ENCODE measurements at regions not wholly inside any gene's neighbourhood (a gene's known extent, or its start where the extent isn't known, plus 50 kb on each side); places are given as distances from the start of the nearest gene placed in this dataset.
"Not testable (repeated sequence)": the region's sequence is repeated elsewhere in the genome, so short reads cannot be mapped to it uniquely, and the experiment has no call there.

- no peak for DNase-seq
Observed at GRCh38 chr6:134546962-134547645, 229.2 kb upstream of the SGK1 start.

GRCh38 chr6:134544737-134545136, 226.8 kb upstream of the SGK1 start:
- DNase-seq, result no peak

- DNase-seq, result no peak
Observed at GRCh38 chr6:134543128-134543527, 225.2 kb upstream of the SGK1 start.

GRCh38 chr6:134541001-134541400, 223.1 kb upstream of the SGK1 start:
- no peak for DNase-seq

GRCh38 chr6:134539865-134540323, 222.0 kb upstream of the SGK1 start:
- no peak for DNase-seq

GRCh38 chr6:134537765-134538164, 219.9 kb upstream of the SGK1 start:
- DNase-seq, result not testable (repeated sequence)

- DNase-seq, result no peak
Observed at GRCh38 chr6:134537146-134537555, 219.2 kb upstream of the SGK1 start.

GRCh38 chr6:134535831-134536230, 217.9 kb upstream of the SGK1 start:
- DNase-seq, result no peak

GRCh38 chr6:134534708-134535149, 216.8 kb upstream of the SGK1 start:
- DNase-seq, result no peak

GRCh38 chr6:134533991-134534390, 216.1 kb upstream of the SGK1 start:
- DNase-seq, result no peak

- DNase-seq, result no peak
Observed at GRCh38 chr6:134532694-134533624, 215.0 kb upstream of the SGK1 start.

GRCh38 chr6:134531611-134532010, 213.7 kb upstream of the SGK1 start:
- DNase-seq, result no peak

GRCh38 chr6:134531188-134531551, 213.3 kb upstream of the SGK1 start:
- DNase-seq, result no peak

GRCh38 chr6:134529921-134530320, 212.0 kb upstream of the SGK1 start:
- DNase-seq, result no peak

GRCh38 chr6:134529305-134529704, 211.4 kb upstream of the SGK1 start:
- no peak for DNase-seq

- DNase-seq, result no peak
Observed at GRCh38 chr6:134527108-134527787, 209.3 kb upstream of the SGK1 start.

GRCh38 chr6:134525190-134525868, 207.4 kb upstream of the SGK1 start:
- DNase-seq, result no peak

- no peak for DNase-seq
Observed at GRCh38 chr6:134523903-134524650, 206.2 kb upstream of the SGK1 start.

GRCh38 chr6:134523051-134523450, 205.1 kb upstream of the SGK1 start:
- no peak for DNase-seq

- peak; percentile 10 to 48 for DNase-seq
Observed at GRCh38 chr6:134521116-134521501, 203.2 kb upstream of the SGK1 start.

- DNase-seq, result peak in 1 of 2 experiments; percentile 41
Observed at GRCh38 chr6:134520181-134521115, 202.5 kb upstream of the SGK1 start.
